Activated gamma-delta T cell treated with Interleukin-2 at 50 U/mL for 16 hours (primary cell): ENCODE measurements at regions not wholly inside any gene's neighbourhood (a gene's known extent, or its start where the extent isn't known, plus 50 kb on each side); places are given as distances from the start of the nearest gene placed in this dataset.

Experiments used
- DNase-seq: peaks from one replicate; pipeline ENCODE4 v3.0.0-alpha.2; 2020

DNA sequence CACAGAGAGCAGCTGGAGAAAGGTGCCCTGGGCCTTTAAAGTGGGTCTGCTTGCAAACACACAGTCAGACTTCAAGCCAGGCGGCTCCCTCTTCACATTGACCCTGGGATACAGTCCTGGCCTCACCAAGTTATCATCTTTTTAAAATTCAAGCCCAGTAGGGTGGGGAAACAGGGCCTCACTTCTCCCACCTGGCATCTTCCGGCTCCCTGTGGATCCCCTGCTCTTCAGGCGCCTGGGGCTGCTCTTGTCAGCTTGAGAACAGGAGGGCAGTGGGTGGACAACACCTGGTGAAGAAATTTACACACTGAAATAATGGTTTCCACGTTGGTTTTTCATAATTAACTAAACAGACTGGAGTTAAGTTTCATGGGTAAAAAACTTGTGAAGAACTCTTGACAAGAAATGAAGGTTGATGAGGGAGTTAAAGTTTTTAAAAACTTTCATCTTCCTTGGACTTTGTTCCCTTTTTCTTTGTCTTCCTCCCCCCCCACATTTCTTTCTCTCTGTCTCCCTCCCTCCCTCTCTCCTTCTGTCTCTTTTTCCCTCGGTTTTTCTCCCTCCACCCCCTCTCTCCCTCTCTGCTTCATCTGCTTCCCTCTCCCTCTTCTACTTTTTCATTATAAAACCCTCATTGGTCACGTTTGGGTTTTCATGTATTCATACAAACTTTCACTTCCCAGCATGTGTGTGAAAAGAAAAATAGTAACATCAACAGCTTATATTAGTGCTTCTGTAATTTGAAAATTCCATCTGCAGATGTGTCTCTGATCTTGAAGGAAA lies 219.6 kb downstream of the DMRT2 start:
- DNase-seq = no peak

DNA sequence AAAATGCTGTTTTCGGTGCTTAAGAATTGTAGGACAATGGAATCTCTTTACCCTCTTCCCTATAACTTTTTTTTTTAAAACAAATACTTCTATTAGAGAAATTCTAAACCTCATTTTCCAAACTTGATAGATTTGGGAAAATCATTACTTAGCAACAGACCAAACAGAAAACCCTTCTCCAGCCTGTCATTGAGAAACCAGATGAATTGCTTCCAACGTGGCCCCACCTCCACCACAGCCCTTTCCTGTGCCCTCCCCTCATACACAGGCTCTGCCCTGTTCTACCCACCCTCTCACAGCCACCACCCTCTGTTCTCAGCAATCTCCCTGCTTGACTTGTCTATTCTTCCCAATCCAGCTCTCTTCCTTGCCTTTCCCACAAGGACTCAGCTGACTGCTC lies 221.2 kb downstream of the DMRT2 start:
- DNase-seq = no peak

DNA sequence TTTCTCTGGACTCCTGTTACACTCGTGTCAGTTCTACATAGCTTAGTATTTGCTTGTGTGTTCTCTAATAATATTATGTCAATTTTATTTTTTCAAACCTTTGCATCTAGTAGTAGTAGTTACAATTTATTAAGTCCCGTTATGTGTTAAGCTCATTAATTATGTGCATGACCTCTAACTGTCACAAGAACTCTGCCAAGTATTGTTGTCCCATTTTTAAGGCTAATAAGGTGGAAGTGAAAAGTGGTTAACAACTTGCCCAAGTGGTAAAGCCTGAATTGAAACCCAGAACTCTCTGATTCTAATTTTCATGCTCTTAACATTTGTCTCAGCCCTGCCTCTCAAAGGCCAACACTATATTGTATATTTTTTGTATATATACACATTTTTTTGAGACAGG lies 221.6 kb downstream of the DMRT2 start:
- no peak for DNase-seq

DNA sequence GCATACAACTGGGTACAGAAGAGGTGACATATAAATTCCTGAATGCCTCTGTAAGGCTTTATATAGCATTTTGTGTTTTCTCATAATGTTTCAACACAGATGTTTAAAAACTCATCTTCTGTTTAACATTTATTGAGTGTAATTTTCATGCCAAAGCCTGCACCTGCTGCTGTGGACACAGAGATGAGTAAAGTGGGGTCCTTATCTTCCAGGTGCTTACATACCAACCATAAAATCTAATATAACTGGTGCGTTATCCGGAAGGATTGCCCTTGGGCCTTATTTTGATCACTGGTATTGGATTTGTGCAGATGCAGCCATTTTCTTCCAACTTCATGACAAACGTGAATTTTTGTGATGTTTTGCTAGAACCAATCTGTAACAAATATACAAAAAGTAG lies 222.3 kb downstream of the DMRT2 start:
- no peak for DNase-seq

DNA sequence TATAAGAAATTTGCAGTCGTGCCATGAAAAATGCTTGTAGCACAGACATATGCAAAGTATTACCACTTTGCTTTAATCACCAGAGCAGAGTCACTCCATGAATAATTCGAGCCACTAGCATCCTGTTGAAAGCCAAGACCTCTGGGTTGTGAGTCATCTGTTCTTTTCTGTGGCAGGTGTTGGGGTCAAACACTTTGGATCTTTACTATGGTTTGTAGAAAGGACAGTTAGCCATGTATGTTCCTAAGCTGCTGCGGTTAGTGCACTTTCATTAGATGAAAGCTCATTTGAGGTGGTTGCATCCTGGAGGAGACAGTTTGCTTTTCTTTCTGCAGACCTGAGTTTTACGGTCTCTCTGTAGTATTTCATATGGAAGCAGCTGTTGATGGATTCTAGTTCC lies 223.7 kb downstream of the DMRT2 start:
- DNase-seq = no peak

DNA sequence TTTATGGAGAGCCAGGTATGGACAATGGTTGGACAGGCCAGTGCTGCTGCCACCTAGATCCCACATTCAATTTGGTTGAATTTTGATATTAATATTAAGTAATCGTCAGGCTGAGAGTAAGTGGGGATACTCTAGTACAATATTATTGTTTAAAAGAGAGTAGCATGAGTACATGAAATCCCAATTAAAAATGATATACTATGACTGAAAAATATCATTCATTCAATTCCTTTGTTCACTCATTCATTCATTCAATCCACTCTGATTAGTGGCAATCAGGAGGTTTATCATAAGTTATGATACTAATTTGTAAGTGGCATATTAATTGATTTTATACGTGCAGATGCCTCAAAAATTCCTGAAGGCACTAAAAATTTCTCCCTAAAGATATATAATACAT lies 224.2 kb downstream of the DMRT2 start:
- no peak for DNase-seq

DNA sequence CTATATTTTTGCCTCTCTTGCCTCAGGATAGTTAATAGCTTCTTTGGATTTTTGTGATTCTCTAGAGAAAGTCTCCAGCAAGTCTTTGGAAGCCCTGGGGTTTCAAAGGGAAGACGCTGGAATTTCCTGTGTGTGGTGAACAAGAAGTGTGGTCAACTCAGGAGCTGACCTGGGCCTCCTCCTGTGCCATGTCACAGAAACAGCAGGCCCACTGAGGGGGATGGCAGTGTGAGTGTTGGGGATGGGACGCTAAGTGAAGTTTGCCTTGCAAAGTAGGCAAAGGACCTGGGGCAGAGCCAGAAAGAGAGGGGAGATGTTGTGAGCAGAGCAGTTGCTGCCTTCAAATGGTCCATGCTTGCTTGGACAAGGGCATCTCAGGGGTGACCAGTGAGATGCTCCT lies 226.3 kb downstream of the DMRT2 start:
- DNase-seq = no peak

DNA sequence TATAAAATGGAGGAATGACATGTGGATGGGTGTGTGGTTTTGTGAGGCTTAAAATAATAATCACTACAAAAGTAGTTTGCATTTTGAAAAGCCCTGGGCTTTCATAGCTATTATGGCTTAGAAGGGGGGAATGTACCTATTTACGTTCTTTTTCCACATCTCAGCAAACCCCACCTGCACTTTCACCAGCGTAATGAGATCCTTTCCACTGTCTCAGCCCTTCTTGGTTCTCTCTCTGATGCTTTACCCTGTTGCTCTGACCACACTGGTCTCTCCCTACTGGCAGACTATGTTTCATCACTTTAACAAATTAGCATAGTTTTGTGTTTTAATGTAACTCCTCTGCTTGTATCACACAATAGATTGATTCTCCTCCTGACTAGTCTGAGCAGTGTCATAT lies 234.6 kb downstream of the DMRT2 start:
- no peak for DNase-seq

DNA sequence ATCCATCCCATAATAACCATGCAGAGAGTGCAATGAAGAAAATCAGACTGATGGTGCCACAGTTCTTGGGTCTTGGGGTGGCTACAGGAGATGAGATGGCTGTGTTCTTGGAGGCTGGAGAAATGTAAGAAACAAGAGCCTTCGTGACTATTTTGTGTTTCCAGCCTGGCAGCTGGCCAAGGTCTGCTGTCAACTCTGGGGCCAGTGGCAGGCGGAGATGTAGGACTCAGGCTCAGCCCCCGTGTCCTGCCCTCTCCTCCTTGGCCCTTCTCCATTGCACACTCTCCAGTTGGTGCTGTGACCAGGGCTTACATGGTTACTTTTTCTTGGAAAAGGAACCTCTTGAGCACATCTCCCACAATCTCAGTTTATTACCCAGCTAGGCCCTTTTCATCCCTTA lies 235.4 kb downstream of the DMRT2 start:
- DNase-seq = no peak

DNA sequence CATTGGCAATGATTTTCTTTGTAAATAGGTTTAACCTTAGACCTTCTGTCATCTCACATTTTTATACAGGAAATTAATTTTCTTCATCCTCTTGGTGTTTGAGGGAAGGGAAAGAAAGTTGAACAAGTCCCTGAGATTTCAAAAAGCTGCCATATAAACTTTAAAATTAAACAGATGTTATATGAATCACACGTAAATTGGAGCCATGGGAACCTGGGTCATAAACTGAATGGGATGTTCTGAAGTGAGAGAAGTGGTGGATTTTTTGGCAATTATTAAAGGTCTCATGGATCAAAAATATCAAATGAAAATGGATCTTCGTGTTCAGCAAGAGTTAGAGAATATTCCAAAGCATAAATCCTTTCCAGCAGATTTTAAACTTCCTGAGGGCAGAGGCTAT lies 242.2 kb downstream of the DMRT2 start:
- DNase-seq = no peak

DNA sequence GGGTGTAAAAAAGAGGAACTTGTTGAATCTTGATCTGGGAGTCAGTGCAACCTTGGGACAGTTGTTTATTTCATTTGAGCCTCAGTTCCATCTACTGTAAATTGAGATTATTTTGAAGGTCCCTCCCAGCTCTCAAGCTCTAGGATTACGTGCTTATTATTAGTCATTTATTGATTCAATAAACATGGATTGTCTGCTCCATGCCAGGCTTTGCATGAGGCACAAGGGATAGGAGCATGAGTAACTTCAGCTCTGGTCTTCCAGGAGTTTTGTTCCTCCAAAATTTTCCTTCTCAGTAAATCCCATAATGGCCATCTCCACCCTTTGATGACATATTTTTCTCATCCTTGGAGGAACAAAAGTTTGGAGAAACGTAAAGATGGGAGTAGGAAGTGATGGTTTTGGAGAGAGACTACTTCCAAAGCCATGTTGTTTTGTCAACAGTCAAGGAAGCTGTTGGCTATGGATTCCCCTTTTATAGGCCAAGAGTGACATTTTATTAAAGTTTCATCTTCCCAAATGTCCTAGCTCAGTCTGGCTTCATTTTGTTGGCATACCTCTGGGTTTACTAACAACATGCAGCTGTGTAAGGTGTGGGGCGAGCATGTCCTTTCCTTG lies 244.6 kb downstream of the DMRT2 start:
- no peak for DNase-seq

DNA sequence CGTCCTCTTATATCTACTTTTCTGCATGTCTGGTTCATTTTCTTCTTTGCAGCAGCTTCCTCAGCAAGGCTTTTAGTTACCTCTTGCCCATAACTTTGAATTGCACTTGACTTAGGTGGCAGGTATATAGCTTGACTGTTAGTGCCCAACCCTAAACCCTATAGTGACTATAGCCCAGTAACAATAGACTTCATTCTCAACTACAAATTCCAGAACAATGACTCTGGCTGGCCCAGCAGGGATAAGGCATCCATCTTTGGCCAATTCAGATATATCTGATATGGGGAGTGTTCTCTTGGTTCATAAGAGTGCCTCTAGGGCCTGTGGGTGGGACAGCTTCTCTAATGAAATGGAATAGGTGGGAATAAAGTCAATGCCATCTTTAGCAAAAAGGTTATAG lies 246.2 kb downstream of the DMRT2 start:
- DNase-seq = no peak

DNA sequence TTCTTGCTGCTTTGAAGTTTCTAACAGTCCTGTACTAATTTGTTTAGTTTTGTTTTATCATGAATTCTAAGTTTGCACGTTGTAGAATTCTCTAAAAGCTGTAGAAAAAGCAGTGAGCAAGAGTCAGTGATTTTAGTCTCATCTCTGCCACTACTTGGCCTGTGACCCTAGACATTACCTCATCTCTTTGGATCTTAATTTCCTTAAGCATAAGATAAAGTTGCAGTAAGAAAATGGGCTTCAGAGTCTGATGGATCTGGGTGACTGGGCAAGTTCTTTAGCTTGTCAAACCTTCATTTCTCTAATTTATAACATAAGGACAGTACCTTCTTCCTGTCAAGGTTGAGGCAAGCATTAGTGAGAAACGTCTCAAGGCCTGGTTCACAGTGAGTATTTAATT lies 247.9 kb downstream of the DMRT2 start:
- no peak for DNase-seq

DNA sequence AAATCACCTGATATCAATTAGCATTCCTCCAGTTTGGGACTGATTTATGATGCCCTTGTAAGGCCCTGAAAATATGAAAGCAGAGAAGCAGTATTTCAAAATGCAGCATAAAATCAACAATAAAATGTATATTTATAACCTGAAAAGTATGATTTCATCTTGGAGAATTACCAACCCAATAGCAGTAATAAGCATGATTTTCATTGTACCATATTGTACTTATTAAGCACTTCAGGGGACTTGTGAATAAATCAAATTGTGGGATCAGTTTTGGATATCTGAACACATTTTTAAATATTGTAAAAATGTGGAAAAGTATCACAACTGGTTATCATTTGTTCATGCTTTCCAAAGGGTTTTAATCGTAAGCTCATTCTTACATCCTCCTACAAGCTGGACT lies 250.8 kb downstream of the DMRT2 start:
- no peak for DNase-seq

DNA sequence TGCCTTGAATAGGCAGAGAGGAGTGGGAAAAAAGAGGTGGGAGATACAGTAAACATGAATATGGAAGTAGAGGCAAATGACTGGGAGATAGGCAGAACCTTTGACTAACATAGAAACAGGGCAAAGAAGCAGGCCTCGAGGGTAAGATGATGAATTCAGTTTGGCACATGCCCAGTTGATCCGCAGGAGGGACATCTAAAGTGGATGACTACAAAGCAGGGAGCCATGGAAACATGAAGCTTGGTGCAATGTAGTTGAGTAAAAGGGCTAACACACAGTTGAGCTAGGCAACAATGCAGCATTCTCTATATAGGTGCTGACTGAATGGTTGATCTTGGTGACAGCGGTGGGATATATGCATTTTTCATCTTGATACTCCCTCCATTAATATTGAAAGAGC lies 253.8 kb downstream of the DMRT2 start:
- DNase-seq = no peak

DNA sequence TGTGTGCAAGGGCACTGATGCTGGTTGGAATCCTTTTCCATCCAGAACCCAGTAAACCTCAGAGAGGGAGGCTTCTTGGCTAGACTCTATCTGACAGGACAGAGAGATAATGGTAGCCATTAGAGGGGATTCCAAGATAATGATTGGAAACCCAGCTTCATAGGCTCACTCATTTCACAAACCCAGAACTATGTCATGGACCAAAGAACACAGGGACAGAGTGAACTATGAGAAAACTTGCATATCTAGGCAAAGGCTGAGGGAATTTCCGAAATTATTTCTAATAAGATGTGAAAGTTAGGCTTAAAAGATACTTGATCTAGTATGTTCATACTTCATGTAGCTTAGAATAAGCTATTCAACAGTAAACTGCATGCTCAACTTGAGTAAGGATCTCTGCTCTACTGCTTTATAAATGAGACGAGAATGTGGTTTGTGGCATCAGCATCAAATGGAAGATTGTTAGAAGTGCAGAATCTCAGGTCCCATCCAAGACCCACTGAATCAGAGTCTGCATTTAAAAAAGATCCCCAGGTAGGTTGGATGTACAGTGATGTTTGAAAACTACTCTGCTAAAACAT lies 261.4 kb downstream of the DMRT2 start:
- DNase-seq = no peak

DNA sequence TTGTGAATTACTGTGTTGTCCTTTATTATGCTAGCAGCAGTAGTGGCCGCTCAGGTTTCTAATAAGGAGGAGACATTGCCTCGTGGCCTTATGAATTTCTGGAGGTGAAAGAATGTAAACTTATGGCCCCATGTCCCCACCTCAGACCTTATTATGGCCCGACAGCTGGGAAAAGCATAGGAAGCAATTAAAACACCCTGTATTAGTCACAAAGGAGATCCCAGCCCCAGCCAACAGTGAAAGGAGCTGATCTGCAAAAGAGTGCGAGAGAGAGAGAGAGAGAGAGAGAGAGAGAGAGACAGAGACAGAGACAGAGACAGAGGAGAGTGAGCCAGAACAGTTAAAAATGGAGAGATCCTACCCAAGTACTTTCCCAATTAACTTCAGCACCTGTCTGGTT lies 269.3 kb downstream of the DMRT2 start:
- DNase-seq = no peak

DNA sequence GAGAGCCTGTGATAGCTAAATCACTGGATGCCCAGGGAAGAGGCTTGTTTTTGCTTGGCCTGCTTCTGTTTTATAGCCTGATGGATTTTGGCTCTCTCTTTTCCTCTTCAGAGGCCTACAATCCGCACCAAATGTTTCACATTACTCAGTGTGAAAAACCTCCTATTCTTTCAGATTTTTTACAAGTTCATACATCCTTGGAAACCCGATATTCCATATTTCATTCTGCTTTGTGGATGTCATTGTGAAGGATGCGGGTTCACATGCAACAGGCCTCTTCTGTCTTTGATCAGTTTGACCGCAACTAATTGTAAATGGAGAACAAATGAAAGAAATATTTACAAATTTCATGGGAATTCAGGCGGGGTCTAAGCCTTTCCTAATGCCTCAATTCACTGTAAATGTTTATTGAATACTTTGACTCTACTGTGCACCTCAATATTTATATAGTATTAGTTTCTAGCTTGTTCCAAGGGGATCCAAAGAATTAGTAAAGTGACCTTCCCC lies 269.9 kb downstream of the DMRT2 start:
- no peak for DNase-seq

DNA sequence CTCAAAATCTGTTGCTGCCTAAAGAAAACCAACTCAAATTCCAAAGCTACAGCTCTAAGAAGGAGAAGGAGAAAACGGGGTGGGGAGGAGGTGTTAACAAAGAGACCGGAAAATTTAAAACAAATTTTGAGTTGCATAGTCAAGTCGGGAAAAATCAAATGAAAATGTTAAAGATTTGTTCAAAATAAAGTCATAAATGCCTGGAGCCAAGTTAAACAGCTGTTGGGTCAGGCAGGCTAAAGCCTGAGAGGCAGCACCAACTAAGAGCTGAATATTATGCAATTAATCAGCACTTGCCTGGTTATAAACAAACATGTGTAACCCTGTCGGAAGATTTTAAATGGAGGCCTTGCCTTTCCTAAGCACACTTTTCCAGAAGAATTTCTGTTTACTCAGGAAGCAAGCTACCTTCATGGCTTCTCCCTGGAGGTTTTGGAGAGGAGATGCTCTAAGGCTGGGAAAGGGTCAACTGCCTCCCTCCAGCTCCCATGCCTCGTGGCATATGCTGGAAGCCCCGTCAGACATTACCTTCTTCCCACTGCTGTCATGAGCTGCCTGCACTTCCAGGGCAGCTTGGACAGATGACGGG lies 270.5 kb downstream of the DMRT2 start:
- no peak for DNase-seq

DNA sequence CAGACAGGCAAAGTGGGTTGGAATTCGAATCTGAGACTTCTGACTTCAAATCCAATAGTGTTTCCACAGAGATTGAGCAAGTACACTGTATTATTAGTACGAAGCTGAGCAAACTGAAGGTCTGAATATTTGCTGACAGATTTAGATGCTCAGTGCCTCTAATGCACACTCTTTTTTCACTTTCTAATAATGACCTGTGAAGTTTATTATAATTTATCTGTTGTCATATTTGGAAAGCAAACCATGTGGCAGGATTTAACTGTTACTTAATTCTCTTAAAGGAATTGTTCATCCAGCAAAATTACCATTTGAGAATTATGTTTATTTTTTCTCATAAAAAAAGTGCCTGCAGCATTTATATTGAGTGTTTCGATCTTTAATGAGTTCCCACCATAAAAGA lies 277.3 kb downstream of the DMRT2 start:
- DNase-seq = no peak

DNA sequence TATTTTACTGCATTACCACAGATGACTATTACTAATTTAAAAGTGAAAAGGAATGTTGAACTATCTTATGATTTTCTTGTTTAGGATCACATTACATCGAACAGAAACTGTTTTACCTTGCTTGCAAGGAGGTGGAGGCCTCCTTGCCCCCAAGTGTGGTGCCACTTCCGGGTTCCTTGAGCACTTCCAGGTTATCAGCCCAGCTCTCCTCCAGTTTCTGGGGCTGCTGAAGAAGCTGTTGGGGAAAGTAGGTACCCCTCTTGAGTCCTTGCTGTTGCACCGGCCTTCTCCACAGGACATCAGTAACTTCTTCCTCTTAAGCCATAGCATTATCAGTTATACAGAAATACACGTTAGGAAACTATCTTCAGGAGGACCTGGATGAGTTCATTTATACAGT lies 278.2 kb downstream of the DMRT2 start:
- DNase-seq = no peak

DNA sequence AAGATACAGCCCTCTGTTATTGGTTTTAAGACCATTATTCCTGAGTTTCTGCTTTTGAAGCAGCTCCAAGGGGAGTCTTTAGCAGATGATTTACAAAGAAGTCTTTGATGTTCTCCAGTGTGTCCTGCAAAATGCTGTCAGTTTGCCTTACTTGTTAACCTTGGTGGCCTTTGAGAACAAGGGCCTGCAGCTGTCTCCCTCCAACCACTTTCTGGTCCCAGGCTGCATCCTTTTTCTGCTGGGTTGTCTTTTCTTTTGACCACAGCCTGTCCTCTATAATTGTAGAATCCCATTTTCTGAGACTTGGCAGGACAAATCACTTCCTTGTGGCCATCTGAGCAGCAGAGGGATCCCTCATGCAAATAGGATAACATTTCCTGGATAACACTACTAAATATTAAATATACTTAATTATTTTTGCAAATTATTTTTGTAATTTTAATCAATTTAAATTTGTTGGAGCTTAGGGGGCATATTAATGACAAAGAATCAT lies 281.4 kb downstream of the DMRT2 start:
- DNase-seq = no peak

DNA sequence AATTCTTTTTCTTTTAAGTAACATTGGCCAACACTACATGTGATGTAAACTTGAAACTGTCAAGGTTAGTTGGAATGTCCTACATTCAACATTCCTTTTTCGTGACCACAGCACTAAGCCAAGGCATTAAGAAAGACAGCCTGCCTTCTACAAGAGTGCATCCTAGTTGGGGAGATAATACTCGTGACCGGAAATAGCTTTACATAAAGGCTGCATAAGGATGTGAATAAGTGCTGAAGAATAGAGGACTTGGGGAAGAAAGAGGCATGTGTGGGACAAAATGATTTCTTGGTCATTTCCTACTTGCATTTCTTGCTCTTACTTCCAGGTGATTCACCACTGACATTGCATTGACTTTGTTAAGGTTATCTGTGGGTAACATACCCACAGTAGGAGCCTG lies 282.0 kb downstream of the DMRT2 start:
- DNase-seq = no peak

DNA sequence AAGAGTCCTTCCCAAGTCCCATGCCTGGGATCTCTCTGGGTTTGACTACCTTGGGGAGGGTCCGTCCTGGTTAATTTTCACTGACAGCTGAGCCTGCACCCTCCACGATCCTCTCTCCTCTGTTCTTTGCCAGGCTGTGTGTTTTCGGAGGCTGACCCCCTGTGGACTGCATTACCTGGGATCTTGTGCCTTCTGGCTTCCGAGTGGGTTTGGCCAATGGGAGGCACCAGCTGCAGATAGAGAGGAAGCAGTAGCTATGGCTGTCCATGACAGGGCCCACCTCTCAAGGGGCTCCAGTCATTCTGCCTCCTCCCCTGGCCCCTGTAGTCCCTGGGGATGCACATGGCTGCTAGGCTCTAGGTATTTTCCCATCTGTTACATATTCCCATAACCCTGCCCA lies 285.0 kb downstream of the DMRT2 start:
- DNase-seq = no peak
